Activated CD4-positive, alpha-beta T cell treated with anti-CD3 and anti-CD28 coated beads, Interleukin-2, Interleukin-6, amounts not matched to agents 100 ng/mL and 50 ng/mL, durations not matched to agents 16 hours and 8 hours (primary cell): ENCODE measurements at regions not wholly inside any gene's neighbourhood (a gene's known extent, or its start where the extent isn't known, plus 50 kb on each side); places are given as distances from the start of the nearest gene placed in this dataset.
"Not testable (repeated sequence)": the region's sequence is repeated elsewhere in the genome, so short reads cannot be mapped to it uniquely, and the experiment has no call there.

Source experiments
- DNase-seq: peaks from one replicate; pipeline ENCODE4 v3.0.0-alpha.2; 2020

DNA sequence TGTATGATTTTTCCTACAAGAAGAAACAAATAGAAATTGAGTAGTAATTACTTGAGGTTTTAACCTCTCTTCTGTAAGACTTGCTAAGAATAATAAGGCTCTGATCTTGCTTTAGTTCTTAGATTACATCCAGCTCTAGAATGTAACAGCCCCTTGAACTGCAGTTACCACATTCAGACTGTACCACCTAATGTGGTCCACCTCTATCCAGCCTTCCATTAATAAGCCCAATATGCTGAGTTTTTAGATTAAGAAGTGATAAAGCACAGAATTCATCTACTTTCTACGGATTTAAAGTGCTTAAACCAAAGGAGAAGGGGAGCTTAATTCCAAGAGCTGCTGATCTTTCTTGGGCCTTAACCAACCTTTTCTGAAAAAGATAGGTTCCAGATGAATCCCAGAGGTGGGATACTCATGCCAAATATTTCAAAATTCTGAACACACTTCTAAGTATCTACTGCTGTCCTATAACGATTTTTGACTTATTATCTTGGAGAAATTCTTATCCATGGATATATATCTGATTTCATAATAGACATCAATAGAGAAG lies 131.5 kb downstream of the ZNF608 start:
- DNase-seq = no peak

DNA sequence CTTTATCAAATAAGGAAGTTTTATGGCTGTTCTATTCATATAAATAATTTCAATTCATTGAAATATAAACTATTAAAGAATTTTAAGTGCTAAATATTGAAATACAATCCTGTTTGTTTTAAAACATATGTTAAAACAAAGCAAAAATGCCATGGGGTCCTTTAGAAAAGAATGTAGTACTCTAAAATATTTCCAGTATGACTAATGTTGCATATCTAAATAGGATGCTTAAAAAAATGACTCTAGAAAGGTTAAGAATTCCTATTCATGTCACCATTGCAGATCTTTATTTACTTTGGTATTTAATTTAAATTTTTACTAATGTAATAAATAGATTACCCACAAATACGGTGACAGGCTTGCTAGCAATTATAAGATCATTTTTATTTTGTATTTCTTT lies 132.3 kb downstream of the ZNF608 start:
- no peak for DNase-seq

DNA sequence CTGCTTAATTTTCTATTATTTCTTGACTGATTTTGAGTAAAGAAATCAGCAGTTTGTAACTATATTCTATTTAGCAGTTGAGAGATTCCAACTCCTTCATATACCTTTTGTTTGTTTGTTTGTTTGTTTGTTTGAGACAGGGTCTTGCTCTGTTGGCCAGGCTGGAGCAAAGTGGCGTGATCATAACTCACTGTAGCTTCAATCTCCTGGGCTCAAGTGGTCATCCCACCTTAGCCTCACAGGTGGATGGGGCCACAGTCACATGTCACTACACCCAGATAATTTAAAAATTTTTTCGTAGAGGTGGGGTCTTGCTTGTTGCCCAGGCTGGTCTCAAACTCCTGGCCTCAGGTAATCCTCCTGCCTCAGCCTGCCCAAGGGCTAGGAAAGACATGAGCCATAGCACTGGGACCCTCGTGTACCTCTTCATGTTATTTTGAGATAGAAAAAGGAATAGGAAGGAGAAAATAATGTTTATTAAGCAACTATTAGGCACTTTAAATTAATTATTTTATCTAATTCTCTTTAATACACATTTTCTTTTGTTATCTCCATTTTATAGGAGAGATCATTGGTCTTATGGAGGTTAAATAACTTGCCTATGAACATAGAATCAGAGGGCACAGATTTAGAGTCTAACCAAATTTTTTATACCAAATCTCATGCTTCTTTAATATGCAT lies 133.0 kb downstream of the ZNF608 start:
- no peak for DNase-seq

DNA sequence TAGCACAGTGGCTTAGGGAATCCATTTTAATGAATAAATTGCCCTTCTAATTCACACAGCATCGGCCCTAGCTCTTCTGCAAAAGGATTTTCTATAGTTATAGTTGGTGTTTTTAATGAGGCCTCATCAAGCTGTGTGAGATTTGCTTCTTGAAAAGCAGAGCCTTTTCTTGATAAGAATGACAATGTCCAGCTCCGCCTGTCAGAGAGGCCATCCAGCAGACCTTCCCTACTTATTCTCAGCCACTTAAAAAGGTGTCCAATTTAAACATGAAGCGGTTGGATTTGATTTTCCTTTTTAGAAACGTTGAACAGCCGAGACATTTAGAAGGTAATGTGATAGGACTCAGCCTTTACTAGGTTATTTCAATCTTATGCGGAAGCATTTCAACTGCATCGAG lies 134.4 kb downstream of the ZNF608 start:
- DNase-seq = no peak

DNA sequence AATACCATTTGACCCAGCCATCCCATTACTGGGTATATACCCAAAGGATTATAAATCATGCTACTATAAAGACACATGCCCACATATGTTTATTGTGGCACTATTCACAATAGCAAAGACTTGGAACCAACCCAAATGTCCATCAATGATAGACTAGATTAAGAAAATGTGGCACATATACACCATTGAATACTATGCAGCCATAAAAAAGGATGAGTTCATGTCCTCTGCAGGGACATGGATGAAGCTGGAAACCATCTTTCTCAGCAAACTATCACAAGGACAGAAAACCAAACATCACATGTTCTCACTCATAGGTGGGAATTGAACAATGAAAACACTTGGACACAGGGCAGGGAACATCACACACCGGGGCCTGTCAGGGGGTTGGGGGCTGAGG lies 135.2 kb downstream of the ZNF608 start:
- not testable (repeated sequence) for DNase-seq

DNA sequence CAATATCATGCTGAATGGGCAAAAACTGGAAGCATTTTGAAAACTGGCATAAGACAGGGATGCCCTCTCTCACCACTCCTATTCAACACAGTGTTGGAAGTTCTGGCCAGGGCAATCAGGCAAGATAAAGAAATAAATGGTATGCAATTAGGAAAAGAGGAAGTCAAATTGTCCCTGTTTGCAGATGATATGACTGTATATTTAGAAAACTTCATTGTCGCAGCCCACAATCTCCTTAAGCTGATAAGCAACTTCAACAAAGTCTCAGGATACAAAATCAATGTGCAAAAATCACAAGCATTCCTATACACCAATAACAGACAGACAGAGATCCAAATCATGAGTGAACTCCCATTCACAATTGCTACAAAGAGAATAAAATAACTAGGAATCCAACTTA lies 136.8 kb downstream of the ZNF608 start:
- DNase-seq = not testable (repeated sequence)

DNA sequence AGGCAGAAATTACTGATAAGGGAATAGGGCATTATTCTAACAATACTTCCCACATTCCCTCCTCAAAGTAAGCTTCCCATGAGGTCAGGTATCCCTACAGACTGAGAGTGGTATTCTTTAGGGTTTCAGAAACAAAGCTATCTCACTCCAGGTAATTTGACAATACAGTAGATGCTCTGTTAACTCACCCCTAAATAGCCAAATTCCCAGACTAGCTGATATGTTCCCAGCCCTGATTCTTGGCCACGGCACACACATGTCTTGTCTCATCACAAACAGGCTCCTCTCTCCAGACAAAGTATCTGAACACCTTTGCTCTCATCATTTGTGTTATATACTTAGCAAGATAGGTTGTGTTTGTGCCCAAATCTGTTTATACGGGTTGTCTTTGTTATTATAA lies 139.9 kb downstream of the ZNF608 start:
- DNase-seq = no peak

DNA sequence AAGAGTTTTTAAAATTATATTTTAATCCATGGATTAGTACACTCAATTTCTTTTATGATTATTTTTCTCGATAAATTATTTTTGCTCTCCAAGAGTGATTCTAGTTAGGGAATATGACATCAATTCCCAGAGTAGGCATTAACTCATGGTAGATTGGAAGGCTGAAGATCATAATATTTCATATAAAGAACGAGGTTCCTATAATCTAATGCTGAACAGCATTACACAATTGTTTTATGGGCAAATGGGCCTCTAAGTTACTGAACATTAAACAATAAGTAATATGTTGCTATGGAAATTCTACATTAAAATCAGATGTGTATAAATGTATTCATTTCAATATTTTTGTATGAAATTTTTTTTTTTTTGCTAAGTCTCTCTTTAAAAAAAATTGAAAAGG lies 140.3 kb downstream of the ZNF608 start:
- no peak for DNase-seq

DNA sequence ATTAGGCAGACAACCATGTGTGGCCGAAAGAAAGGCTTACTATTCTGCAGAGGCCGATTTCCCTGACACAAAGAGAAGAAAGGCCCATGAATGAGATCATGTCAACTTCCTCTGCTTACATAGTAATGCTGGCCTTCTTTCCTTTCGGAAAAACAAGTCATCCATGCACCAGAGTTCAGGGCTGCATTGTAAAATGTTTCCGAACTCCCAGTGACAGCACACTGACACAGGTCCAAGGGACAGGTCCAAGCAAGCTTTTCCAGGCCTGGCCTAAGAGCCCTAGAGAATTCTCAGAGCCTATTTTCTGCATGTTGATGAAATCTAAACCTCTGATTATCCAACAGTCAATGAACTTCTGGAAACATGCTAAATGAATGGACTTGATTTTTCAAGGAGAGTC lies 140.9 kb downstream of the ZNF608 start:
- no peak for DNase-seq

DNA sequence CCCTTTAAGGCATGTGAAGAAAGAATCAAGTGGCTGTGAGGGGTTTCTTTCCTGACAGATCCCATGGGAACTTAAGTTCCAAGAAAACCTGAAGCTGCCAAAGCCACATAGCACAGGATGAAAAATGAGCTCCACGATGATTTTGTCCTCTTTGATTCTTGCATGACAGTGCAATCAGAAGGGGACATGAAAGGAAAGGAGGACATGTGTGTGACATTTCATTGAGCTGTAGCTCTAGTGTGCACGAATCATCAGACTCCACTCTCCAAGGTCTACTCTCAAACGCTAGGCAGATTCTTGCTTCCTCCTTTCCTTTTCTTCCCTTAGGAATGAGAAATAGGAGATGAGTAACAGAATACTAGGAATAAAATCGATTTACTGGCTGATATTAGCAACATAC lies 142.0 kb downstream of the ZNF608 start:
- DNase-seq = no peak

DNA sequence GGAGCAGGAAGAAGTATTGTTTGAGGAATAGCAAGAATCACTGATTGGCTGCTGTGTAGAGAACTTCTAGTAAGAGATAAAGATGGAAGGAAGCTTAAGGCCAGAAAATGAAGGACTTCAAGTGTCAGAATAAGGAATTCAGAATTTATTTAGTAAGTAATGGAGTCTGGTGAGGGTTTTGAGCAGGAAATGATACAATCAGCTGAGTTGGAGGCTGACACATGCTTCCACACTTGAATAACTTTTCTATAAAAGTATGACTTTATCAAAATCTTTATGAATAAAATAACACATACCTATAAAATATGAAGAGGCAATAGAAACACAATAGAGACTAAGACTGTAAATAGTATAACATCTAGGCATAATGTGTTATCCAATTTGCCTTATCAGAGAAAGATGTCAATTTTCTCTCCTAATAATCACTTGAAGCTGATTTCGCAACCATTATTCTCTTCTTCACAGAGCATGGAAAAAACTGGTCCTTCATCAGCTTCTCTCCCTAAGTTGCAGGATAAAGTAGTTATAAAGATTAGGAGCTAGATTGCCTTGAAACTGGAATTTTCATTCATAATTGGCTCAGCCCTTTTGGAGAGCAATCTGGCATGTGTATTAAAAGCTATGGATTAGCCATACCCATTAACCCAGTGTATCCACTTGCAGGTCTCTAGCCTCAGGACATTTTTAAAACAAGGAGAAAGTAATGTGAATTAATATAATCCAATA lies 143.4 kb downstream of the ZNF608 start:
- DNase-seq = no peak

DNA sequence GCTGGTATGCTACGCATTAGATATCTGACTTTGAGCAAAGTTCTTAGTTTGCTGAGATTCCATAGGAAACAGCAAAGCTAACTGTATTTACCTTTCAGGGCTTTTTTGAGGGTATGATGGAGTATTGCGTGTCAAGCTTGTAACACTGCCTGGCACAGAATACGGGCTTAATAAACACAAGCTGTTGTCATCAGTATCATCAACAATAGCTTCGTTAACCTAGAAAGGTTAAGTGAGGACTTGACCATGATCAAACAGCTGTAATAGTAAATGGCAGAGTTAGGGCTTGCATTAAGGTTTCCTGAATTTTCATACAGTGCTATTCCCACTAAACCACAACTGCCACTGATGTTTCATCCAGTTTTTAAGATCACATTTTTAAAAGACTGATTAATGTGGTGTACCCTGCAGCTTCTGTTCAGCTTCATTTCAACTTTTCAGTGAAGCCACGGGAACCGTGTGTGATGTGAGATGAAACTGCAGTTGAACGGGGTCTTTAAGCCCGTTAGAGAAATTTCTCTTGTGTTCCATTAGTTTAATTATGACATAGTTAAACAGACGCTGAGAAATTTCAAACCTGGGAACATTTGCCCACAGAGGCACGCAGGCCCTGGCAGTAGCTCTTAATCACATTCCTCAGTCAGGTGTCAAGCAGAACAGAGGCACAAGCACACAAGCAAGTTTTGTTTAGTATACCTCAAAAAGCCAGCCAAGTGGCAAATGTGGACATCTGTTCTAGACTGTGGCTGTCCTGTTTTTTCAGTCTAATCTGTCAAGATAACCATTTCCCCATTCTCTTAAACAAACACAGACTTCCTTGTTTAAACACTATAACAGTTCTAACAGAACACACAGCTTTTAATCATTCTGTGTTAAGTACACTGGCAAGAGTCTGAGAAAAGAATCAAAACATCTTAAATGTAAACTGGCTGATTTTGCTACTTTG lies 147.1 kb downstream of the ZNF608 start:
- no peak for DNase-seq

DNA sequence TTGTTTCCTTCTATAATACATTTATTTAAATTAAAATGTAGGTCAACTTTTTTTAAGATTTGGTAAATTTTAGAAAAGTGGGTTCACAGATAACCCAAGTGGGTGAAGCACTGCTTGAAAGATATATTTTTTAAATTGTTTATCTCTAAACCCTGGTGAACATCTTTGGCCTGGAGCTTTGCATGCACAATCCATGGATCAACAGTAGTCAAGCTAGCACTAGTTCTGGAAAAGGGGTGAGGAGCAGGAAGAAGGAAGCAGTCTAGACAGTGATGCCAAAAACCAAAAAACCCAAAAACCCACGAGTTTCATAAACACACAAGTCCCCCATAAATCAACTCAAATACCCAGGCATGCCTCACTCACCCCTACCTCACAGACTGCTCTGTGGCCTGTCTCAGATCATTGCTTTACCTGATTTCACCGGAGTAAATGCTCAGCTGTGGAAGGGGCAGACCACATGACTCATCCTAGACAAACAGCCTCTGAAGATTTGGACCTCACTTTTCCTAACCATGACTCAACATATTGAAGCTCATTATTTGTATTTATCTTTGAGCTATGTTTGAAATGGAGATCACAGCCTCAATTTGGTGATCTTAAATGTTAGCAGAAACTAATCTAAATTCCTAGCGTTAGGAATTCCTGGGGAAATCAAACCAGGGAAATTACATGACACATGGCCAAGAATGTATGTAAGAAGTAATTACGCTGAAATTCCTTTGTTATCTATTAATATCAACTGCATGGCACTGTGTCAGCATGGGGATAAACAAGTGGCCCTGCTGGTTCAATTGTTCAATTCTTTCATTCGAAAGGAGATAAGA lies 149.6 kb downstream of the ZNF608 start:
- DNase-seq = no peak

DNA sequence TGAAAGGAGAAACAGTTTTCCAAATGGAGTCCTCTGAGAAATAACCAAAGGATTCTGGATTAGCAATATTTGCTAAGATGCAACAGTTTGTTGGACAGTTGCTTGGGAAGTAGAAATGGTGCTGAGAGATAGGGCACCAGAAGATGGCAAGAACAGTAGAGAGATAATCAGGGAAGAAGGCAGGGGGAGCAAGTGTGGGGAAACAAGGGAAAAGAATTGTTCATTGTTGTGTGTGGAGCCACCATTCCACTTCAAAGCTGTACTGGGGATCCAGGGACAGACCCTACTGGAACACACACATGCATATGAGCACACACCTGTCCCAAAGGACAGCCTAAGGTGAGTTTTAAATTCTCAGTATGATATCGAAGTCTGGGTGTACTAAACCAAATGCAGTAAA lies 152.5 kb downstream of the ZNF608 start:
- DNase-seq = no peak

DNA sequence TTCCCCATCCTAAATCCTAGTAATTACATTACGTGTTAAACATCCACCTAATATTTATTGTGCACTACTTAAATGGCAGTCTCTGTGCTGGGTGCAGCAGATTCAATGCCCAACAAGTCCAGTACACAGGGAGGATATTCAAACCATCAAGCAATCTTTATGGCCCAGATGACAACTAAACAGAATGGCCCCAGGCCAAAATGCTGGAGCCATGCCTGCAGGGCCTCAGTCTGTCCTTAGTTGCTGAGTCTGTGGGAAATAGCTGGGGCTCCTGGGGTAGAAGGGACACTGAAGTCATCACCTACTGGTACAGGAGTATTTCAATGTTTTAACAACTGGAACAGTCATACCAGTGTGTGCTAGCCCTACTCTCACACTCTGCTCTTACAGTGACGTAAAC lies 153.5 kb downstream of the ZNF608 start:
- DNase-seq = no peak

DNA sequence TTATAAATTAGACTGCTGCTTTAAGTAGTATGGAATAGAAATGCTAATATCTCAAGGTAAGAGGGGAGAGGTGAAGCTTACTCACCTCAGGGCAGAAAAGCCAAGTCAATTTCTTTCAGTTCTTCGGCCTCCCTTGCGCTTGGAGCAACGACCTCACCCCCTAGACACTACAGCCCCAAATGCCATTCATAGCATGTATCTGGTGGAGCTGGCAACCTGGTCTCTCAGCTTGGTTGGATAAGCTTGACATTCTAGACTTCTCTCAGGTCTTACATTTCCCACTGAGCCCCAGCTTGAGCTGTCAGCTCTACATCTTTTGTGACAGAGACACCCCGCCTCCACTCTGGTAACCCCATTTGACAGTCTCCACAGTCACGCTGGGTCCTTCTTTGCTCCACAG lies 154.9 kb downstream of the ZNF608 start:
- DNase-seq = no peak

DNA sequence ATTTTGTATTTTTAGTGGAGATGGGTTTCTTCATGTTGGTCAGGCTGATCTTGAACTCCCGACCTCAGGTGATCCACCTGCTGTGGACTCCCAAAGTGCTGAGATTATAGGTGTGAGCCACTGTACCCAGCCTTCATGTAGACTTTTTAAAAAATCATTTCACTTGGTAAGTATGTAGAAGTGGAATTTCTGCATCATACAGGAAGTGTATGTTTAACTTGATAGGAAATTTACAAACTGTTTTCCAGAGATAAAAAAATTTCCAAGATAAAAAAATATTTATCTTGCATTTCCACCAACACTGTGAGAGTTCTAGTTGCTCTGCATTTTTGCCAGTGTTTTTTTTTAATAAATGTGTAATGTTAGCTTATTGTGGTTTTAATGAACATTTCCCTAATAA lies 155.8 kb downstream of the ZNF608 start:
- DNase-seq = no peak

DNA sequence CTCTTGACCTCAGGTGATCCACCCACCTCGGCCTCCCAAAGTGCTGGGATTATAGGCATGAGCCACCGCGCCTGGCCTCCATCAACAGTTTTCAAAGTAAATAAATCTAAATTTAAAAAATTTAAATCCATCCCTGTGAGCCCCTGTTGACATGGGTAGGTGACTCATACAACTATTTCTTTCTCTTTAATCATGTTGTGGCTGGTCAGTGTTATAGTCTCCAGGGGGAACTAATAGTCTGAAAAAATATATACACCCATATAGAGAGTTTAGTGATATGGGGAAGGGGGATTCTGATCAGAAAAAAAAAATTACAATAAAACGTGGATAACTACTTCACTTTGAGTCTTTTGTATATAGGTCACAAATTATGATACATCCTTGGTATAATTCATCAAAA lies 159.2 kb downstream of the ZNF608 start:
- DNase-seq = no peak

DNA sequence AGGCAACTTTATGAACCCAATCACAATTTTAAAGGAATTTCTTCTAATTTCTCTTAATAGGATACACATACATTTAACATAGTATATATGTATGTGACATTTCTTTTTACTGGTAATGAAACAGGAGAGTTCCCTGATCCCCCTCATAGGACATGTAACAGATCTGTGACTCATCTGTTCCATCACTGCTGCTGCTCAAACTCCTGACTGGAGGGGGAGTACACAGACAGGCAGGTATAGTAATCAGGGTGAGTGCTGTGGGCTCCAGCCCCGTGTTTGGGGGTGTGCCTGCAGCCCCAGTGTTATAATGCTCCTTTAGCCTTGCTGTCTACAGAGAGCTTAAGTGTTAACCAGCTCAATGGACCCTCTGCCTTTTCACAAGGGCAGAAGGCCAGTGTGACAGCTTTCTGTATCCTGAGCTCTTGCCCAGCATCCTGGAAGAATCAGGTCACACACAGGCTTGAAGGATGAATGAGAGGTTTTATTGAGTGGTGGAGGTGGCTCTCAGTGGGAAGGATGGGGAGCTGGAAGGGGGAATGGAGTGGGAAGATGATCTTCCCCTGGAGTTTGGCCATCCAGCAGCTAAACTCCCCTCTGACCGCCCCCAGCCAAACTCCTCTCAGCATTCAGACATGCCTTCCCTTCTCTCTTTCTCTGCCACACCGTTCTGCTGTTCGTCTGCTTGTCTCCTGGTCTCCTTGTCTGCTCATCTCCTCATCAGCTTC lies 161.3 kb downstream of the ZNF608 start:
- DNase-seq = peak; percentile 5

DNA sequence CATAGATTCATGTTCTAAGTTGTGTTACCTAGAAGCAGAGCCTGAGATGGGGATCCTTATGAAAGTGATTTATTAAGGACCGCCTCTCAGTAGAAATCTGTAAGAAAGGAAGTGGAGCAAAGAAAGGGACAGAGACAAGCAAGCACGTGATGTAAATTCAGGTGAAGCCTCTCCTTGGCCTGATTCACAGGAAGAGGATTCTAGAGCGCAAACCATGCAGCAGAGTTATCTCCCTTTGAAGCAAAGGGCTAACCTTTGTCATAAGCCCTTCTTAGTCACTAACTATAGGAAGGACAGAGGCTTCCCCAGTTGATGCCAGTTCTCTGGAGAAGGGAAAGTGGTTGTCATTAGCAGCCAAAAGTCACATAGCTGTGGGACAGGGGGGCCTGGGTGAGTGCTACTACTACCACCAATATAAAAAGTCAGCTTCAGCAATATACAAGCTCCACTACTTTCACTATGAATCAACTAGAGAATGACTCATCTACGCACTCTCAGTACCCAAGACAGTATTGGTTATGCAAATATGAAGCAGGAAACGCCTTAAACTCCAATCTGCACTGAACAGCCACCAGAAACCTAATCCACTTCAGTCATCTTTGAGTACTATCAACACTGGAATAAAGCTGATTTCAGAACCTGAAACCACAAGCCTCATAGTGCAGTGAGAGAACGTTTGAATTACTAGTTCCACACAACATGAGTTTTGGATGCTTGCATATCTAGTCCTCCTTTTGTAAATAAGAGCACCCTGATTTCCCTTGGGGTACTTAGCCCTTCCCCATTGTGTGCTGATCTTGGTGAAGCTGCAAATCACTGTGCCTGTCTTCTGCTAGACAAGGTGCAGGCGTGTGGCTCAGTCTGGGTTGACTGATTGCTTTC lies 162.7 kb downstream of the ZNF608 start:
- peak; percentile 79 for DNase-seq

DNA sequence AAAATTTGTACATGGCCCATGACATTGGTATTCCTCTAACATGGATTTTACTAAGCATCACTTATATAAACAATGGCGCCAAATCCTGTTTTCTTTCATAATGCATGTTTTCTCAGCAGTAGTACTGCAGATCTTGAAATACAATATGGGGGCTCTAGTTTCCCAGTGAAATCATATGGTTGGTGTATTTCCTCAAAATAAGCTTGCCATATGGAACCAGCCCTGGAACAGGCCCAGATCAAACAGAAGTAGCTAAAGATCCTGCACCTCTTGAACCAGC lies 163.9 kb downstream of the ZNF608 start:
- DNase-seq = no peak
